HAP-1 (cell line): ENCODE measurements at regions not wholly inside any gene's neighbourhood (a gene's known extent, or its start where the extent isn't known, plus 50 kb on each side); places are given as distances from the start of the nearest gene placed in this dataset.

Experiments used
- DNase-seq, 2 experiments: peaks; one replicate each; pipeline ENCODE4 v3.0.0-alpha.2; 2016 to 2020; ENCODE audit warnings: low spot score in 2 of 2
- H3K27me3 ChIP-seq: fragments of 250-450 bp; sonication (Bioruptor Pico); 2 replicates; pipeline ENCODE4 v1.5.1; 2020; ENCODE audit warnings: low read depth, mild to moderate bottlenecking, moderate library complexity
- H3K36me3 ChIP-seq: fragments of 250-450 bp; sonication (Bioruptor Pico); replicated peaks from 2 replicates; pipeline ENCODE4 v1.5.1; 2020; ENCODE audit warnings: mild to moderate bottlenecking
- H3K4me1 ChIP-seq: fragments of 250-450 bp; sonication (Bioruptor Pico); 2 replicates; pipeline ENCODE4 v1.5.1; 2020; ENCODE audit warnings: mild to moderate bottlenecking
- H3K4me3 ChIP-seq: fragments of 250-450 bp; sonication (Bioruptor Pico); 2 replicates; pipeline ENCODE4 v1.5.1; 2020; ENCODE audit warnings: mild to moderate bottlenecking, moderate library complexity
- H3K9me3 ChIP-seq: fragments of 250-450 bp; sonication (Bioruptor Pico); 2 replicates; pipeline ENCODE4 v1.5.1; 2020; ENCODE audit warnings: mild to moderate bottlenecking, moderate library complexity
- in situ Hi-C: fragments of 300-500 bp; cut with MboI; formaldehyde crosslinking; loops from 3 replicates; pipeline ENCODE4 v1.14.3; 2020; ENCODE audit warnings: low sequenced_read_pairs, inconsistent platforms, mixed read lengths

DNA sequence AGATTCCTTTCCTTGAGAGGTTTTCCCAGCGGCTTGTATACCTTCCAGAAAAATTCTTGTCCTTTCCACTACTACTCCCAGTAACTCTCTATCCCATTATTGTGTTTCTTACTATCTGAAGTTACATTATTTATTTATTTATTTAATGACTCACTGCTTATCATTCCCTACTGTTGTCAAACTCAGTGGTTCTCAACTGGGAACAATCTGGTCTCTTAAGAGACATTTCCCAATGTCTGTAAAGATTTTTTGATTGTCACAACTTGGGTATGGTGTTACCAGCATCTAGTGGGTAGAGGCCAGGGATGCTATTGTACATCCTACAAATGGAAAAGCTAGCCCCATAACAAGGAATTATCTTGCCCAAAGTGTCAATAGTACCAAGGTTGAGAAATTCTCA lies 771.5 kb upstream of the ADGRL2 start:
- peaks cover 9% of the 10 kb centered on the region for H3K4me1 ChIP-seq
- no peak overlapping the region for H3K4me3 ChIP-seq
- H3K27me3 ChIP-seq, result no peaks in the 10 kb centered on the region
- no peaks in the 10 kb centered on the region for H3K36me3 ChIP-seq
- H3K9me3 ChIP-seq, result no peaks in the 10 kb centered on the region
- in situ Hi-C loops, result no loop called here
- DNase-seq, result no peak

DNA sequence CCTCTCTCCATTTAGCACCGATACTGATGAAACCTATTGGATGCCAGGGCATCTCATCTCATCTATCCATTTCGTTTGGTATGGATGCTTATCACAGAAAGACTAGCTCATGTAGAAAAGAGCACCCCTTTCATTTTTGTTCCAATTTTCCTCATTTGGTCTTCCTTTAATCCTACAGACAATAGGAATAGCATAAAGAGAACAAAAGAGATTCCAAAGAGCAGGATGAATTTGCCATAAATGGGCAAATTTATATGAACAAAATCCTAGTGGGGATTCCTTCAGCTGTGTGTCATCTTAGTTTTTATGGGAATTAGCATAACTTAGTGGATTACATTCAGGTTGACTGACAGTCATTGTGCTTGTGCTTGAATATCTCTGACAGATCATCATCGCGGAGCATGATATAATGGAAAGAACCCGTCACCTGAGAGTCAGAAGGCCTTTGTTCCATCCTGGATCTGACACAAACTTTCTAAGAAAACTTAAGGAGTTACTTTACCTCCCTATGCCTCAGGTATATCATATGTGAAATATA lies 777.5 kb upstream of the ADGRL2 start:
- DNase-seq, result peak; percentile 48 to 70
- Histone ChIP-seq H3K4me1 (peaks cover 15% of the 10 kb centered on the region), H3K27me3 (no peaks in the 10 kb centered on the region), H3K9me3 (peaks cover 4% of the 10 kb centered on the region; the same call in 1 of the 2 replicates), H3K36me3 (no peaks in the 10 kb centered on the region), H3K4me3 (no peak overlapping the region)
- in situ Hi-C loops, result no loop called here

DNA sequence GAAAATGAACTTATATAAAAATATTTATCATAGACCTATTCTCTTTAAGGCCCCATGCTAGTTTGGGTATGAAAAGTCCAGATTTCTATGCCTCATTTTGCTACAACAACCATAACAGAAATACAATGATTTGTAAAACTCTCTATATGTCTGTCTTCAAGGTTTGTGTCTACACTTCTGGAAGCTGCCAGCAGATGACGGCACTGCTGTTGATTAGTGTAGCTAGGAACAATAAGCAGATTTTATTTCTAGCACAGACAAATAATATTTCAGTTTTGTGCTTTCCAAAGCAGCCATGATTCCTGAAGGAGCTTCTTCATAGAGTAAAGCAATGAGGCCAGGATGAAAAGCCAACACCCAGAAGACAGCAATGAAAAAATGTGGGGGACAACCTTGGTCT lies 779.6 kb upstream of the ADGRL2 start:
- DNase-seq, result no peak
- in situ Hi-C loops, result no loop called here
- H3K27me3 ChIP-seq, result no peaks in the 10 kb centered on the region
- H3K4me1 ChIP-seq, result peaks cover 15% of the 10 kb centered on the region
- no peaks in the 10 kb centered on the region for H3K36me3 ChIP-seq
- no peak overlapping the region for H3K4me3 ChIP-seq
- H3K9me3 ChIP-seq, result peaks cover 4% of the 10 kb centered on the region; the same call in 1 of the 2 replicates

DNA sequence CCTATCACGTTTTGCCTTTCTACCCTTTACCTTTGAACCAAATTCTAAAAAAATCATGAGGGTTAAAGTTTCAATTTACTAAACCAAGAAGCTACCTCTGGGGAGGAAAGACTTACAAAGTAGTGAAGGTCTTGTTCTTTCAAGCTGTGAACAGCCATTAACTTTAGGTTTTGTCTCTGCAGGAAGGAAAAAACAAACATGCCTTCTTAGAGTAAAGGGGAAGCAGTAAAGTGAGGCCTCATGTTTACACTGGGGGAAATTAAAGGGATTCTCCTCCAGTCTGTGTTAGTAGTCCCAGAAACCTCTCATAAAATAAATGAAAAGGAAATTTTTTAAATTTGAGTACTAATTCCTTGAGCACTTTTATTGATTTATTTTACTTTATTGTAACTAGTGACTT lies 780.2 kb upstream of the ADGRL2 start:
- H3K27me3 ChIP-seq, result no peaks in the 10 kb centered on the region

DNA sequence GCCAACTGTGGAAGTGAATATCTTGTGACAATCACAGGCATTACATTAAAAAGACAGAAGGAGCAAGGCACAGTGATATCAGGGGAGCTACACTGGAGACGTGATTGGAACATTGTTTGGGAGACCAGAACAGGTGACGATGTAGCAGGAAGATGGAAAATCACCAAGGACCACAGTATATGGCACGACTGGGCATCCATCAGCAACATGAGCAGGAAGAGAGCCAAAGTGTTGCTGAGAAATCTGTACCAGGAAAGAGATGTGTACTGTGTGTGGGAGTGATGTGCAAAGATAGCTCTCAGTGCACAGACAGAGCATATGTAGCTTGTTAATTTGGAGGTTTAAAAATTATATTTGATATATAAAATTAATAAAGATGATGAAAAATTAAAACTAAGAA lies 790.6 kb upstream of the ADGRL2 start:
- Histone ChIP-seq H3K36me3 (no peaks in the 10 kb centered on the region), H3K4me3 (no peak overlapping the region), H3K9me3 (no peaks in the 10 kb centered on the region), H3K4me1 (peaks cover 3% of the 10 kb centered on the region; the same call in 1 of the 2 replicates), H3K27me3 (no peaks in the 10 kb centered on the region)
- DNase-seq, result no peak
- in situ Hi-C loops, result no loop called here

More for the DNA sequence above, 780.2 kb upstream of the ADGRL2 start:
- no peaks in the 10 kb centered on the region for H3K36me3 ChIP-seq
- no peak for DNase-seq
- in situ Hi-C loops, result no loop called here
- peaks cover 15% of the 10 kb centered on the region for H3K4me1 ChIP-seq
- no peak overlapping the region for H3K4me3 ChIP-seq
- peaks cover 4% of the 10 kb centered on the region; the same call in 1 of the 2 replicates for H3K9me3 ChIP-seq

DNA sequence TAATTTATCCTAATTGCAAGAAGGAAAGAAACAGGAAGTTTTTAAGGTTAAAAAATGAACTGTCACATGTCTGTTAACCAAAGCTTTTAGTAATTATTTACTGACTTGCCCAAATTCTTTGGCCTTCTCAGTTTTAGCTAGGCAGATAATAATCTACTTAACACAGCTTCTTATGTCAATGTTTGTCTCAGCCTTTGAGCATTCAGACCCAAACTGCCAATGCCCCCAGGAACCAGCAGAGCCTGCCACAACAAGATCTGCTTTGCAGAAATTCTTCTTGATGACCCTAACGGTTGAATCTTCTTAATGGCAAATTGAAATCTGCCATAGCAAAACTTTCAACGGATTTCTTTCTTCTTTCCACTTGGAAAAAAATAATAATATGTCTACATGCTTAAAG lies 792.4 kb upstream of the ADGRL2 start:
- Histone ChIP-seq H3K27me3 (no peaks in the 10 kb centered on the region), H3K36me3 (no peaks in the 10 kb centered on the region), H3K9me3 (no peaks in the 10 kb centered on the region), H3K4me3 (no peak overlapping the region), H3K4me1 (no peaks in the 10 kb centered on the region; the same call in 1 of the 2 replicates)
- in situ Hi-C loops, result no loop called here
- DNase-seq, result no peak

DNA sequence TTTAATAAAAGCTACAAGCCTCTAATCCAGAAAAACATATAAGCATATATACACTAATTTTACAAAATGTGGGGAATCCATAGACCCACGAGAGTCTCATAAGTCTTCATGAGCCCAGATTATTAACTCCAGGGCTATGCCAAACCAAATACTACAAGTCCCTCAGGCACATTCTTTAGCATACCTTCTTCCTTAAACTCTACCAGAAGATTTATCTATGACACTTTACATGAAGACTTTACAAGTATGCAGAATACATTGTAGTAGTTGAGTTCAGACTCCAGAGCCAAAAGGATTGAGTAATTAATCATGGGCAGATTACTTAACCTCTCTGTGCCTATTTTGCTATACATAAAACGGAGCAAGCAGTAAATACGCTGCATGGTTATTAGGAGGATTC lies 793.7 kb upstream of the ADGRL2 start:
- in situ Hi-C loops, result no loop called here
- H3K27me3 ChIP-seq, result no peaks in the 10 kb centered on the region
- H3K4me1 ChIP-seq, result no peaks in the 10 kb centered on the region
- no peak overlapping the region for H3K4me3 ChIP-seq
- DNase-seq, result no peak
- H3K36me3 ChIP-seq, result no peaks in the 10 kb centered on the region
- no peaks in the 10 kb centered on the region for H3K9me3 ChIP-seq

DNA sequence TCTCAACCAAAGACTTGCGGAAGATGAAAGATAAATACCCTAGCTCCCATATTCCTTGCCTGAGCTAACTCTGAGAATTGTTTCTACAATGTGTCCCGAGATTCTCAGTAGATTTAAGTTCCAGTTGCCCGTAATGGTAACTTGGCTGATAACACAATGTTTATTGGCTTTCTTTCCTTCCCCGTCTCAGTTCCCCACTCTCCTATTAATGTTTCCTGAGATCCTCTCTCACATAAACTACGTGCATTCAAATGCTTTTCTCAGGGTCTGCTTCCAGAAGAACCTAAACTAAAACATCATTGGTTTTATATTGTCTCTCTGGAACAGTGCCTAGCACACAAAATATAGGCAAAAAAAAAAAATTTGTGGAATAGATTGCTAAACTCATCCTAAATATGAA lies 794.2 kb upstream of the ADGRL2 start:
- DNase-seq, result no peak
- Histone ChIP-seq H3K36me3 (no peaks in the 10 kb centered on the region), H3K27me3 (no peaks in the 10 kb centered on the region), H3K9me3 (no peaks in the 10 kb centered on the region), H3K4me3 (no peak overlapping the region), H3K4me1 (no peaks in the 10 kb centered on the region)
- in situ Hi-C loops, result no loop called here

DNA sequence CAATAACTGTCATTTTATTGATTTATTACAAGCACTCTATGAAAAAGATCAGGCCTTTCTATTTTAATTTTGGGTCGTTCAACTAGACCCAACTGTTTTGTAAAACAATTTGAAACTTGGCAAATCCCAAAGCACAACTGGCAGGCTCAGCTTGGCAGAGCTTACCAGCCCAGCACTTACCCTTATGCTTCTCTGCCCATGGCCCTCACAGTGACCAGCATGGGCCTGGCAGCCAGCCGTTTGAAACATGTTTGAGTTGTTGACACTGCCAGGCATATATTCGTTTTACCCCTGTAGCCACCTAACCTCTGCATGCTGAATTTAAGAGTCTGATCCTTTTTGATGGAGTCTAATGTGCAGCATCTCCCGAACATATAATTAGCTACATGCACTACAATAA lies 796.7 kb upstream of the ADGRL2 start:
- no peaks in the 10 kb centered on the region for H3K4me1 ChIP-seq
- DNase-seq, result no peak
- in situ Hi-C loops, result no loop called here
- H3K9me3 ChIP-seq, result no peaks in the 10 kb centered on the region
- no peak overlapping the region for H3K4me3 ChIP-seq
- H3K36me3 ChIP-seq, result no peaks in the 10 kb centered on the region
- no peaks in the 10 kb centered on the region for H3K27me3 ChIP-seq

DNA sequence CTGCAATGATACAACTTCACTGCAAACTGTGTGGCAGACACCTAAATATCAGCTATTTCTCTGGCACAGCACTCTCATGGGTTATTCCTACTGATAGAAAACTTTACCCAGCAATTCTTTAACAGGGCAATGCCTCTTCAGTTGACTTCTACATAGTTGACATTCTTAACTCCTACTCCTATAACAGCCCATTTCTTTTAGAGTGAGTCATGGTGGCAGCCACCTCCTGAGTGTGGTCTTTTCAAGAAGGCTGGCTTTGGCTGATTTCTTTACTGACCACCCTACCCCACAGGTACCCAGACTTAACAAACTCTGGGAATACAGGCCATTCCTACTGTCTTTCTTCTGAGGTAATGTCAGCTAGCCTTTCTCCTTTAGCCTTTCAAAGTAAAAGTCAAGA lies 805.8 kb upstream of the ADGRL2 start:
- in situ Hi-C loops, result no loop called here
- no peak for DNase-seq
- no peaks in the 10 kb centered on the region for H3K27me3 ChIP-seq

DNA sequence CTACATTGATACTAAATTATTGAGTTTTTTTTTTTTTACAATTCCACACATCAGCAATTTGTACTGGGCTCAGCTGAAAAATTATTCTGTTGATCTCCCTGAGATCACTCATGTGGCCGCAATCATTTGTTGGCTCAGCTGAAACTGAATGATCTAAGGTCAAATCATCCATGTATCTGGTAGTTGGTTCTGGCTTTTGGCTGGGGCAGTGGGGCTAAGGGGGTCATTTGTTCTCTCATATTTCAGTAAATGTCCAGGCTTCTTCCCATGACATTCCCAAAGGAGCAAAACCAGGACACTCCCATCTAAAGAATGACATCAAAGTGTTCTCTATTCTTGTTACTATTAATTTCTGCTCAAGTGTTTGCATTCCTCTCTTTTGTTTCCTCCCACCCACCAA lies 806.7 kb upstream of the ADGRL2 start:
- in situ Hi-C loops, result no loop called here
- H3K9me3 ChIP-seq, result no peaks in the 10 kb centered on the region
- H3K36me3 ChIP-seq, result no peaks in the 10 kb centered on the region
- no peak overlapping the region for H3K4me3 ChIP-seq
- DNase-seq, result no peak
- H3K4me1 ChIP-seq, result no peaks in the 10 kb centered on the region
- no peaks in the 10 kb centered on the region for H3K27me3 ChIP-seq

More for the DNA sequence above, 805.8 kb upstream of the ADGRL2 start:
- Histone ChIP-seq H3K9me3 (no peaks in the 10 kb centered on the region), H3K36me3 (no peaks in the 10 kb centered on the region), H3K4me1 (no peaks in the 10 kb centered on the region), H3K4me3 (no peak overlapping the region)

DNA sequence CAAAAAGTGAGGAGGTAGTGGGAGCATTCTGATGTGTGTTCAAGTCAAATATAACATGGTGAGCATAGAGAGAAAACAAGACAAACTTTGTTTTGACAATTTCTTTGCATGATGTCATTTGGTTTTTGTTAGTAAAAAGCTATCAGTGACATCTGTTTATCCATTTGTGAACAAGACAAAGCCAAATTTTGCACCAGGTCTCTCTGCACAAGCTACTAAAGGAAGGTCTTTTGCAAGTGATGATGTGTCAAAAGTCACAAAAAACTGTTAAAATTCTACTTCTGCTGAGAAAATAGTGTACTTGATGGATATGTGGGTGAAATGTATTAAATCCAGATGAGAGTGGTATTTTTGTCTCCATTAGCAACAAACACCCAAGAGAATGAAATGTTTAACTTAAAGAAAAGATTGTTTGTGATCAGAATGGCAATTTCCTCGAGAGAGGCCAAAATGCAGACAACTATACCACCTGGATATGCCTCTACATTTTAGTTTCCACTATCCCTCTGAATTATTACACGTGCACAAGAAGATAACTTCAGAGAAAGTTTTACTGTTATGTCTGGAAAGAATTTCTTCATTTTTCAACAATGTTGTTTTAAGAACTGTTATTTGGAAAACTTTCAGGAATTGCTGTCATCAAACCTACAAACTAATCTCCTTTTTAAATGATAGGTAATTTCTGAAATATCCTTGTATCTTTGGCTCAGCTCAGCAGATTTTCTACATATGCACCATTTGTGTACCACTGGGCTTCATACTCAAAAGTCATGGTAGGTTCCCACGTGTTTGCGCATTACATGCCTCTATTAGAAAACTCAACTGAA lies 807.4 kb upstream of the ADGRL2 start:
- no peaks in the 10 kb centered on the region for H3K27me3 ChIP-seq
- H3K9me3 ChIP-seq, result no peaks in the 10 kb centered on the region
- H3K36me3 ChIP-seq, result no peaks in the 10 kb centered on the region
- in situ Hi-C loops, result no loop called here
- DNase-seq, result no peak
- H3K4me1 ChIP-seq, result no peaks in the 10 kb centered on the region
- H3K4me3 ChIP-seq, result no peak overlapping the region

DNA sequence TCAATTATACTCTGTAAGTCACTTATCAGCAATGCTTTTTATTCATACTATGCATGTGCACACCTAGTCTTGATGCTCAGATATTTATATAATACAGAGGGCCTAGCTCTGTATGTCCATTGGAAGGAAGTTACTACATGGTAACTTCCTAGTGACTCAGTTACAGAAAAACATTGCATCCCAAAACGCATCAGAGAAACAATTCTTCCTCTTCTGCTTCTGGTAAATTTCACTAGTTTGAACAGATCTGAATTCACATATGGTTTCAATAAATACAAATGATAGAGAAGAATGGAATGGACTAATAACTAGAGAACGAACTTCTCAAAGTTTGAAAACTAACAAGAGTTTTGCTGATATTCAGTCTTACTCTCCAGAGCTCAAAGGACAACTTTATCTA lies 811.3 kb upstream of the ADGRL2 start:
- no peak for DNase-seq
- in situ Hi-C loops, result no loop called here
- Histone ChIP-seq H3K27me3 (no peaks in the 10 kb centered on the region), H3K4me3 (no peak overlapping the region), H3K4me1 (no peaks in the 10 kb centered on the region), H3K36me3 (no peaks in the 10 kb centered on the region), H3K9me3 (no peaks in the 10 kb centered on the region)

DNA sequence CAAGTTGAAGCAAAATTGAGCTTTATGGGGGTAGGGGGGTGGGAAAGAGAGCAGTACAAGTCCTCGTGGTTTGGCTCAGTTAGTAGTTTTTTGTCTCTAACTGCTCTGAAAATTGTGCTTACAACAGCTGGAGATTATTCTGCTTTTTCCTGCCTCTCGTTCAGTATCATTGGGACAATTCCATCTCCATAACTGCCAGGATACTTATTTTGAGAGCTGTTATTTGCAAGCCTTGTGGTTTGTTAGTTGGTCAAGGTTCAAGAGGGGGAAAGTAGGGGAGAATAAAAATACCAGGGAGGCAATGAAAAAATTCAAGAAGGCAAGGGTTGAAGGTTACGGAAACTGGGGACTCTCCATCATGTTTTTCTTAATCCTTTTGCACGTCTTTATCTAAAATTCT lies 811.8 kb upstream of the ADGRL2 start:
- no peak for DNase-seq
- in situ Hi-C loops, result no loop called here

More for the DNA sequence above, 811.8 kb upstream of the ADGRL2 start:
- Histone ChIP-seq H3K9me3 (no peaks in the 10 kb centered on the region), H3K27me3 (no peaks in the 10 kb centered on the region), H3K36me3 (no peaks in the 10 kb centered on the region), H3K4me3 (no peak overlapping the region), H3K4me1 (no peaks in the 10 kb centered on the region)
